Erythroblast (primary cell): ENCODE measurements at regions not wholly inside any gene's neighbourhood (a gene's known extent, or its start where the extent isn't known, plus 50 kb on each side); places are given as distances from the start of the nearest gene placed in this dataset.

Experiments used
- GATA1 ChIP-seq: IDR thresholded peaks from 2 replicates; pipeline ENCODE4 v1.6.1; 2011; ENCODE audit warnings: low read depth, mild to moderate bottlenecking, control low read depth, low read length, moderate library complexity
- POLR2A ChIP-seq: IDR thresholded peaks from 2 replicates; pipeline ENCODE4 v1.6.1; 2011; ENCODE audit warnings: mild to moderate bottlenecking, low read length

- no peak for TF ChIP-seq GATA1
- TF ChIP-seq POLR2A = no peak
These were observed 81.3 kb upstream of the SETBP1 start for GRCh38 chr18:44599412-44599811.
